ENCODE measurements at regions not wholly inside any gene's neighbourhood (a gene's known extent, or its start where the extent isn't known, plus 50 kb on each side); places are given as distances from the start of the nearest gene placed in this dataset.

GRCh38 chr11:97738751-97739150 lies 1282.0 kb upstream of the CNTN5 start:
- TF ChIP-seq CTCF (IDR thresholded peaks at IDR 0.05) (no peak), EZH2 (IDR thresholded peaks at IDR 0.05; ENCODE audit: borderline replicate concordance, insufficient read depth, low read depth, low read length, poor library complexity, severe bottlenecking) (no peak)
